GM18498 (cell line): ENCODE measurements at regions not wholly inside any gene's neighbourhood (a gene's known extent, or its start where the extent isn't known, plus 50 kb on each side); places are given as distances from the start of the nearest gene placed in this dataset.

ENCODE experiments used
- ATAC-seq: cut with Tn5 transposase; IDR thresholded peaks from one replicate; pipeline ENCODE4 v1.9.1; 2021; ENCODE audit warnings: mild to moderate bottlenecking, moderate library complexity; ENCODE audit not compliant: unreplicated experiment

DNA sequence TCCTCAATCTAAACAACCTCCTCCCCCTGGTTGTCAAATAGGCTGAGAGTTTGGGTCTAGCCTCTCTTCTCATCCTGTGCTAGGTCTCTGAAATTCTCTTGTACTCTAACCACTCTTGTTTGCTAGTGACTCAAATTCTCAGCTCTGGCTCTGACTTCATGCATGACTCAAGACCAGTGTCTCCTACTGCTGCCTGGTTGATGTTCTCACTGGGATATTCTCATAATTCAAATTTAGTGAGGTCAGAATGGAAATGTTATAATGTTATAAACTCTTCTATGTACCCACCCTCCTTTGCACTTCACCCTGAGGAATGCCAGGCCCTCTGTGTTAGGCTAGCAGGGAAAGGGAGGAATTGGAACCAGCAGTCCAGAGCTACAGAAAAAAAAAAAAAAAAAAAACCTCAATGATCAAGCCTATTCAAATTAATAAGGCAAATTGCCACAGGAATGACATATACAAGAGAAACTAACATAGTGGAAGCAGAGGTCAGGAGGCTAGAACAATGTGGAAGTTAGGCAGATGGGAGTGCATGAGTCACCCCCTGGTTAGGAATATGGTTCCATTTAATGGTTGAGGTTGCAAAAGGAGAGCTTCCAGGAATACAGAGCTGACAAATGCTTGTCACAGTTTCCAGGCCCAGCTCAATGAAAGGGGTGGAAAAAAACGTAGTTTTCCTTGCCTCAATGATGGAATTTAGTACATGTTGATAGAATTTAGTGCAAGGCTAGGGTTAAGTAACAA, 459.5 kb downstream of the RMST start:
- no peak for ATAC-seq

DNA sequence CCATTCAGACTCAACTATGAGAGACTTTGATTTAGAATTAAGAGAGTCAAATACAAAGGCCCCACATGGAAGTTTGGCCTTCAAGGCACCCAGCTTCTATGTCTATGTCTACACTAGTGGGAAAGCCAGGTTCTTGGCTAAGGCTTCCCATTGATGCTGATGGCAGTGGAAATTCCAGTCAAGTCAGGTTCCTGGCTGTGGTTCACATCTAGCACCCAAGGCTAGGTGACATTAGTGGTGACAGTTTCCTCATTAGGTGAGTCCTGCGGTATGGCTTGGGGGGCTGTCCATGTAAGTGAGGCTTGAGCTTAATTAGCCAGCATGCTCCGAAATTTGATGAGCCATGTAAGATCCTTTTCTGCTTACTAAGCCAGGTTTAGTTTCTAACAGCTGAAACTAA, 460.9 kb downstream of the RMST start:
- no peak for ATAC-seq

DNA sequence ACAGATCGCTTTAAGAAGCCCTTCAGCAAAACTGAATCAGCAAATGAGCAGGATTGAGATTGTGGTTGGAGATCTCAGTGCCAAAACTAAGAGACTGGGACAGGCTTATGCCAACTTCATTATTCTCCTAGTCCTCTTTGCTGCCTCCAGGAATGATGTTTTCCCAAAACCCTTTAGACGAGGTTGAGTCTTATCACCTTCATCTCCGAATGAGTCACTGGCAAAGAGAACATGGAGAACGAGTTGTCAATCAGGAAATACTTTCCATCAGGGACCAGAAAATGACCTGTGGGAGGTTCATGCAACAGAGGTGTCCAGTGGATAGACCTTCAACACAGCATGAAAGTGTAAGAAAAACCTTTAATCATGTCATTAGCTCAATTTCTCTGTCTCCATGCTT, 461.5 kb downstream of the RMST start:
- no peak for ATAC-seq

DNA sequence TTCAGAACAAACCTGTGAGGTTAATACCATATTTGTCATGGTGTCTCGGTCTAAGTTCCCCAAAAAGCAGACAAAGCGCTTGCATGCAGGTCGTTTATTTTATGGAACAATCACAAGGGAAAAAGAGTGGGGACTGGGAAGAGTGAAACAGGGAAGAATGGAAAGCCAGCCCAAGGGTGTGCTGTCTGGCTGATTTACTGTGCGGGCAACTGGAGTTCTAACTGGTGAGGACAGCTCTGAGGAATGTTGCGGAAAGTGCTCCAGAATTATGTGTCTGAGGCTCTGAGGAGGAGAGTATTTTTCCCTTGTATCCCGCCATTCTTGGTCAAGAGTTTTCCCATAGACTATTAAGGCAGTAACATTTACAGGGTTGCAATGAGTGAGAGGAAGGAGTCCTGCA, 465.4 kb downstream of the RMST start:
- ATAC-seq, result no peak

DNA sequence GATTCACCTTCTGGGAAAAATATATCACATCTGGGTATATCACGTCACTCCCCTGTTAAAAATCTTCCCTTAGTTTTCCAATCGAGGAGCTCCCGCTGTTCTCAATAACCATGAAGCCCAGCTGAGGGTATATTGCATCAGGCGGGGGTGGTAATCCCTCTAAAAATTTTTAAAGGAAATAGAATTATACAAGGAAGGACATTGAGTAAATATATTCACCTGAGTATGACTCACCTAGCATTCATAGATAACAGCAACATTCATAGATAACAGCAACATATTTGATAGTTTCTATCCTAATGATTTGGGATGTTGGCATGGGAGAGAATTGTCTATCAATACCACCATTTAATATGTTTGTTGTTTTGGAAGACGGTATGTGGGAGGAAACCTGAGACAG, 473.6 kb downstream of the RMST start:
- ATAC-seq, result no peak

DNA sequence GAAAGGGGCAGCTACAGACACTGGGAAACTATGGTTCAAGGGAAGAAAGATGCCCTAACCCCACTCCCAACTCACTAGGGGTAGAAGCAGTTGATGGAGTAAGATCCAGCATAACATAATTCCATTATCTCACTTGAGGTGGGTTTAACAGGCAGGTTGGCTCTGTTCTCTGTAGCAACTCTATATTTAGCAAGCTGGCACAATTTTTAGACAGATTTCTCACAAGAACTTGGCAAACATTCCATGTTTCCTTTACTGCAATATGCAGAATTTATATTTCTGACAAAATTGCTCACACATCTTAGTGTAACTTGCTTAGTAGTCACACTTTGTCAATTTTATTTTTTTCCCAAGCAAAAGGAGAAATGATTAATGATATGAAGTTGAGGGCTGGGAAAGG, 475.4 kb downstream of the RMST start:
- ATAC-seq, result no peak

DNA sequence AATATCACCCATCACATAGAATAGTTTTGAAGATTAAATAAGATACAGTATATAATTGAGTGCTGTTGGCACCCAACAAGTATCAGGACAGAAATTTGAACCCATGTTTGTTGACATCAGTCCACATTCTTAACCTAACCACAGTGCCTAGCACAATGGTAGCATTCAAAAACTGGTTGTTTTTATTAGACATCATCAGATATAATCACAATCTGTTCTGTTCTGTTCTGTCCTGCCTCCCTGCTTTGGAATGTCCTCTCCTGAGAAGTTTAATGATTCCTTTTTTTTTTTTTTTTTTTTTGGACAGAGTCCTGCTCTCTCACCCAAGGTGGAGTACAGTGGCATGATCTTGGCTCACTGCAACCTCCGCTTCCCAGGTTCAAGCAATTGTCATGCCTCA, 476.6 kb downstream of the RMST start:
- ATAC-seq, result no peak

DNA sequence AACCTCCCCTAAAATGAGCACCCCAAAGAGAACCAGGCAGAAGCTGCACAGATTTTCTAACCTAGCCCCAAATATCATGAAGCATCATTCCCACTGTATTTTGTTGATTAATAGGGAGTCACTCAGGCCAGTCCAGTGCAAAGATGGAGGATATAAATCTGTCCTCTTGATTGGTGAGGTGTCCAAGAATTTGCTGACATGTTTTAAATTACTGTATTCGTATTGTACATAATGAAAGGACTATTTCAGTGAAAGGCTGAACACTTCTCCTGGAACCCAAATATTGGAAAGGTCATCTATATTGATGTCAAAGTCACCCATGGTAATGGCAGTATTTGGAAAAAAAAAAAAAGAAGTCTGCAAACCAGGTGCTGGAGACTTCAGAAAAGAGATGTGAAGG, 477.5 kb downstream of the RMST start:
- ATAC-seq, result no peak

DNA sequence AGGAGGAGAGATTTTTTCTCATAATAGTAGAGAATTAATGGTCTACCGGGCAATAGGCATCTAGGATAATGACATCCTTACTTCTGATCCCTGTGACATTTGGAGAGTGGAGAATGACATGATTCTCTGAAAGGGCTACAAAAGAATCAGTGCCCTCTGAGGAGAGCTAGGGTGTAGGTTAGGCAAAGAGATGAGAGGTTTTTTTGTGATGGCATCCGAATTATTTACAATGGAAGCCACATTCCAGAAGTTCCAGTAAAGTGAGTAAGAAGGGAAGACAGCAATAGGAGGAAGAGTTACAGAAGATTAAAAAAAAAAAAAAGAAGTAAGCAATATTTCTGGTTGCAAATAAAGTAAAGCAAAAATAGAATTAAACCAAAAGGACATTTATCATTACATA, 478.0 kb downstream of the RMST start:
- ATAC-seq, result no peak

DNA sequence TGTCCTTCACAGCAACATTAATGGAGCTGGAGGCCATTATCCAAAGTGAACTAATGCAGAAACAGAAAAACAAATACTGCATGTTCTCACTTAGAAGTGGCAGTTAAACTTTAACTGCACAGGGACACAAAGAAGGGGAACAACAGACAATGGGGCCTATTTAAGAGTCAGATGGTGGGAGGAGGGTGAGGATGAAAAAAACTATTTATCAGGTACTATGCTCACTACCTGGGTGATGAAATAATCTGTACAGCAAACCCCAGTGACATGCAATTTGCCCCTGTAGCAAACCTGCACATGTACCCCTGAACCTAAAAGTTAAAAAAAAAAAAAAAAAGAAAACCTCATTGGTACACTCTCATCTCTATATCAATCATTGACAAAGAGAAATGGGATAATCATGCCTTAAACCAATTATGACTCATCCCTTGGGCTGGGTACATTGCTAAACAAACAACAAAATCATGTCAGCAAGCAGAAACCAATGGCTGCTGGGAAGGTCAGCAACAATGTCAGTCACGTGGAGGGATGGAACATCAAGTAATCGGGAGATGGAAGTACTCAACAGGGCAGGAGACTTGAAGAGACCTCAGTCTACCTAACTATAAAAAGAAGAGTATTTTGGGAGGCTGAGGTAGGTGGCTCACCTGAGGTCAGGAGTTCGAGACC, 479.2 kb downstream of the RMST start:
- no peak for ATAC-seq

DNA sequence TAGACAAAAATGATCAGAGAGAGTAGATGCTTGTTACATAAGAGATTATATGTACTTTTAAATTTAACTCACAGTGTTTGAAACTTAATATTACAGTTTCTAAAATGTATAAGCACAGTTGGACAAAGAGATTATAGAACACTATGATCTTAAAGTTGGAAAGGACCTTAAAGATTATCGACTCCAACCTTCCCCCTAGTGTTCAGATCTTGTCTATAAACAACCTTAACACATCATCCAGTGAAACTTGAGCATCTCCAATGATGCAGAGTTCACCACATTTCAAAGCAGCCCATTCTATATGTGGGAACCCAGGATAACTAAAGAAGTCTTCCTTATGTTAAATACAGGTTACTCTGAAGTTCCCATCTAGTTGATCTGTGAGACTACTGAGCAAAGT, 480.8 kb downstream of the RMST start:
- no peak for ATAC-seq

DNA sequence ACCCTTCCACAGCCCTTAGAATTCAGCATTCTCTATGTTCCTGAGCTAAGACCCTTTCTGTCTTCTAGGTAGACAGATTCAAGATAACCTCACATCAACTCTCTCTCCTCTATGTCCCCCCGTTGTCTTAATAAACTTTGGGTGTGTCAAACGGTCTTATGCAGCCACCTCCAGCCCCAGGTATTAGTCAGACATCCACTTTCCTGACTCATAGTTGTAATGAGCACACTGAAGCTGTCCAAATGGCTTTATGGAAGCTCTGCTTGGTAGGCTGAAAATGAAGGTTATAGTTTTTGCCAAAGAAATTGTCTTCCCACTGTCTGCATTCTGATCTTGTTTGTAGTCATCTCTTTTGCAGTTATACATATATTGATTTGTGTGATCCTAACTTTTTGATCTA, 482.0 kb downstream of the RMST start:
- ATAC-seq, result no peak

DNA sequence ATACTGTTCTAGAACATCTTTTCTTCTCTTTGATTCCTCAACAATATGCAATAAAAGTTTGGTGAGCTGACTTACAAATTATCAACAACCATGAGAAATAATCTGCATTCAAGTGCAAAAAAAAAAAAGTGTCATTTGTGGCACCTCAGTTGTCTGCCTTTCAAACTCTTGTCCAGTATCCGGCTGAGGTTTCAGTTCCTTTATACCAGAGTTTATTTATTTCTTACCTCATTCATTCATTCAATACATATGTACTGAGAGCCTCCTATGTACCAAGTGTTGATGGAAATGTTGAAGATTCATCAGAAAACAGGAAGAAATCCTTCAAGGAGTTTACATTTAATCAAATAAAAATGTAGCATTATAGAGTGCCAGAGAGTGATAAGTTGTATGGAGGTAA, 484.1 kb downstream of the RMST start:
- ATAC-seq, result no peak

DNA sequence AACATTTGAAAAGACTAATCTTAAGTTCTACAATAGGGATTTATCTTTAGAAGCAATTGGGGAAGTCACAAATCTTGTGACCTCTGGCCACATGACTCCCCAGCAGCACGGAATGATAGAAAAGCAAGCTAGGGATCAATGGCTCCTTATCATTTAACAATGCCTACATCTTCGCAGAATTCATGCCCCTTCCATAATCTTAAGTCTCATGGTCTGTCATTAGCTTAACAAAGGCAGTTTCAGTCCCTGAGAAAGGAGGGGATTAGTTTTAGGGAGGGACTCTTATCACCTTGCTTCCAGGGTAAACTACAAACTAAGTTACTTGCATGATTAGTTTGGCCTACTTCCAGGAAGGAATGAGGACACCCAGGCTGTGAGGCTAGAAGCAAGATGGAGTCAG, 486.0 kb downstream of the RMST start:
- no peak for ATAC-seq

DNA sequence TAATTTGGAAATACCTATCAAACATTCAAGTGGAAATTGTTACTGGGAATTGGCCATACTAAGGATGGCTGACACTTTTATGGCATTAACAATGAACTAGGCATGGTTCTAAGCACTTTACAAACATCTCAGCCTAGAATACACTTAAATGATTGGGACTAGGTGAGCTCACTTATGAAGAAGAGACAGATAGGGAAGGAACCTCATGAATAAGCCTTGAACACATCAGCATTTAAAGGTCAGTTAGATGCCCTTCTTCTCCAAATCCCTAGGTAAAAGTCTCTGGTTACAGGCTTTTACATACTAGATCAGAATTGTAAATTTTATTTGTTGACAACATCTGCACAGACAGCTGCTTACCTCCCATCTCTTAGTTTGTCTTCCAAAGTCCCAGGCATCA, 488.6 kb downstream of the RMST start:
- no peak for ATAC-seq

DNA sequence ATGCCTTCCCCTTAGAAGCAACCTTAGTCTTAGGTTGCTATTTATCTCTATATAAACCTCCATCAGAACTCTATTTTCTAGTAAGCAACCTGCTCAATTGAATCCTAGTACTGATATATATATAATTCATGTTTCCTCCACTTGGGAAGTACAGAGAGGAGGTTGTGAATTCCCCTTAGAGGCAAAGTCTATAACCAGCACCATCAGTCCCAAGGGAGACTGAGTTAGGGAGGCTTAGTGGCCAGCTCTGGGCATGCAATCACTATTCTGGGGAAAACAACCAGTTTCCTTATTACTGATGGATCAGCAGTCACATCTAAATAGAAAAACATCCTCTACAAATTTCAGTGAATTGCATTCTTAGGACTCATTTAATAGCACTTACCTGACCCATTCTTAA, 489.1 kb downstream of the RMST start:
- no peak for ATAC-seq

DNA sequence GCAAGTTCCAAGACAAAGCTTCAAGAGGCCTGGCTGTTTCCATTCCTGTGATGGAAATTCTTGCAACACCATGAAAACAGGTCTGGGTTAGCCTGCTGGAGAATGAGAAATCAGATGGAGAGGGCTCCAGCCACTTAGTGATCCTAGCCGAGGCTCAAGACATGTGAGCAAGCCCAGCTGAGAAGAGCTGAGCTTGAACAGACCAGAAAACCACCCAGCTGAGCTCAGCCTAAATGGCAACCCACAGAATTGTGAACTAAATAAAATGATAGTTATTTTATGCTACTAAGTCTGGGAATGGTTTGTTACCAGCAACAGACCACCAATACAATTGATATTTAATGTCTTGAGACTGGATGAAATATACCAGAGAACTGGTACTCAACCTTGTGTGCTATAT, 494.5 kb downstream of the RMST start:
- ATAC-seq, result no peak

DNA sequence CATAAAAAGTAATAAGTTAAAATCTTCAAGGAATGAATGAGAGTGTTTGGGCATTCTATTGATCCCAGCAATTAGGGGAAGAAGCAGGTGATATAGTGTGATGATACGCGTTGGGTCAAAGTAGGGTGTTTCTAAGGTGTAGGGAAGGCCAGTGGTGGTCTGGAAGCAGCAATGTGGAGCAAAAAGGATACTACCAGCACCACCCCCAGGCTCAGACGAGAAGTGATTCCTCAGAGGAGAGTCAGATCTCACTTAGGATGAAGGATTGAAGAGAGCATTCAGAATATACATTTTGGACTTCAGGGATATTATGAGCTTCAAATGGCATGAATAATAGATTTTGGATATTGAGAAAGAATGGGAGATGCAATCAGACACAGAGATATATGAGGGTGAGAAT, 497.6 kb downstream of the RMST start:
- ATAC-seq, result no peak

DNA sequence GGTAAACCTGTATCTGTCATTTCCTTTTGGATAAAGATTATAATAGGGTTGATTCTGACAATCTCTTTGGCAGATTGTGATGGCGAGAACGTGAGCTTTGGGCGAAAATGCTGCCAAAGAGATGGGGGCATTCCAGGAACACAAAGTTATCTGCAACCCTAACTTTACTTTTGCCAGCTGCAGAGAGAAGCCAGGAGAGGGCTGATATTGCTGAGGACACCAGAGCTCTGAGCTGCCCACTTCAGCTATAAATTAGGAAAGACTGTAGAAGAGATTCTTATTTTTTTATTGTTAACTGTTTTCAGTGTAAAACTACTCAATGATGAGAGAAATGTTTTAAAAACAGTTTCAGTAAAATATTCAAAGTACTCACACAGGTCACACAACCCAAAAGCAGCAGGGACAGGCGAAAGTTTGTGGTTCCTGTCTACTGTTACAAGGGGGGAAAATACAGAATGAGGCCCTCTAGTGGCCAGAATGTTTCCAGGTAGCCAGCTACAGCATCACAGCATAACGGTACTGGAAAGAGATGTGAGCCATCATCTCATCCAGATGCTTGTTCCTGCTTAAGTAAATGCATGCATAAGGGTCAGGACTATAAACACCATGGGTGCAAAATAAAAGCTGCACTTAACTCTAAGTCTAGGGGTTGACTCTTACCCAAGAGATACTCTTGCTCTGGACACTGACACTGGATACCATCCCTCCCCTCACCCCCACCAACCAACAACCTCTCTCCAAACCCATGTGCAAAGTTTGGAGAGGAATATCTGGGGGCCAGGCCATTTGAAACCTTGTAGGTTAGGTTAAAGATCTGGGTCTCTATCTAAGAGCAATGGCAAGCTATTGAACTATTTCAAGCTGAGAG, 498.4 kb downstream of the RMST start:
- peak; percentile 92 for ATAC-seq

DNA sequence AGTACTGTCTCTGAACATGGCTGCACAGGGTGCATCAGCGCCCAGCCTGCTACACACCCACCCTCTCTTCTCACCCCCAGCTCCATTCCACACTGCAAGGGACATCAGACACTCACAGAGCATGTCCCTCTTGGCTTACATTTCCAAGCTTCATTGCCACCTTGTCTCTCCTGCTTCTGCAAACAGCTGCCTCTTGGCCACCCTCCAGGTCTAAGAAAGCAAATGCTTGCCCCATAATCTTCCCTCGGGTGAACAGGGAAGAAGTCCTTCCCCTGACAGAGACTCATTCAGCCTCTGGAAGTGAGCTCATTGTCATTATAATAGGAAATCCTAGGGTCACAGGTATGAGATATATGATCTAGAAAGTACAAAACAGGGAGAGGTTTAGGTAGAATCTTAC, 505.2 kb downstream of the RMST start:
- ATAC-seq, result no peak

DNA sequence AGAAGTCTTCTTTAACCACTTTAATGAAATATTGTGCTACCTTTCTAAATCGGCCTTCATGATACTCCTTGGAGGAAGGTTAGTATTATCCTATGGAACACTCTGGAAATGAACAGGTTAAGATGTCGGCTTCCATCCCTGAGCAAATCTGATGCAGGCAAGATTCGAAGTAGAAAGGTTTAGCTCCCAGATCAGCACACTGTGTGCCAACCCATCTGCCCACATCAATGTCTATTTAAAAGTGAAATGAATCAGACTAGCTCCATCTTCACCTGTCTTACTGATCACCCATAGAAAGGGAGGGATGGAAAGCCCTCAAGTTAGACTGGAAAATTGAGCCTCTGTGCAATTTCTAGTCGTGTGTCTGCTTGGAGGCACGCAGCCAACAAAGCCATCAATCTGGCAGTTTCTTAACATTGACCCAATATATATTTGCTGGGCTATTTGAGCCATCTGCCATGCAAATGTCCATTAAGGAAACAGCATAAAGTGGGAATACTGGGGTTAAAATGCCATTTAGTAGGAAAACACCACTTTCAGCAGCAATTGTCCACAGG, 506.1 kb downstream of the RMST start:
- no peak for ATAC-seq
